ENCODE measurements at regions not wholly inside any gene's neighbourhood (a gene's known extent, or its start where the extent isn't known, plus 50 kb on each side); places are given as distances from the start of the nearest gene placed in this dataset.

- TF ChIP-seq CHD7 (IDR thresholded peaks at IDR 0.05; ENCODE audit: insufficient replicate concordance, low read length) (no peak), TEAD4 (IDR thresholded peaks at IDR 0.05; ENCODE audit: low read depth, low read length) (no peak), NRF1 (IDR thresholded peaks at IDR 0.05; ENCODE audit: low read depth, low read length) (no peak), TCF12 (IDR thresholded peaks at IDR 0.05; ENCODE audit: low read depth, low read length) (no peak)
These were observed 102.9 kb upstream of the BMP2 start (continued) for GRCh38 chr20:6664574-6664973.
